Adipocyte (in vitro differentiated cells): ENCODE measurements at regions not wholly inside any gene's neighbourhood (a gene's known extent, or its start where the extent isn't known, plus 50 kb on each side); places are given as distances from the start of the nearest gene placed in this dataset.

Experiments used
- DNase-seq: peaks from one replicate; pipeline ENCODE4 v3.0.0-alpha.2; 2015; ENCODE audit warnings: low read depth
- H3K27me3 ChIP-seq: replicated peaks from 2 replicates; pipeline ENCODE4 v1.7.0; 2013; ENCODE audit warnings: mild to moderate bottlenecking, low read length, moderate library complexity; ENCODE audit not compliant: control insufficient read depth, insufficient read depth
- H3K36me3 ChIP-seq: 2 replicates; pipeline ENCODE4 v1.7.0; 2013; ENCODE audit warnings: low read length, mild to moderate bottlenecking, moderate library complexity; ENCODE audit not compliant: control insufficient read depth, insufficient read depth, severe bottlenecking
- H3K4me1 ChIP-seq: 2 replicates; pipeline ENCODE4 v1.7.0; 2013; ENCODE audit warnings: mild to moderate bottlenecking, low read length, moderate library complexity; ENCODE audit not compliant: control insufficient read depth, insufficient read depth
- H3K4me3 ChIP-seq: 2 replicates; pipeline ENCODE4 v1.7.0; 2013; ENCODE audit warnings: mild to moderate bottlenecking, low read length, moderate library complexity
- H3K9ac ChIP-seq: 2 replicates; pipeline ENCODE4 v1.7.0; 2013; ENCODE audit warnings: mild to moderate bottlenecking, low read length, moderate library complexity
- H3K9me3 ChIP-seq: 2 replicates; pipeline ENCODE4 v1.7.0; 2013; ENCODE audit warnings: mild to moderate bottlenecking, low read length, moderate library complexity; ENCODE audit not compliant: control insufficient read depth

- Histone ChIP-seq H3K36me3 (no peaks in the 10 kb centered on the region), H3K9me3 (no peaks in the 10 kb centered on the region), H3K4me3 (no peak overlapping the region), H3K9ac (no peak overlapping the region), H3K27me3 (no peaks in the 10 kb centered on the region), H3K4me1 (no peaks in the 10 kb centered on the region)
- DNase-seq: no peak
Measured at GRCh38 chr5:63152871-63153270, 574.3 kb downstream of the LRRC70 start.

- Histone ChIP-seq H3K4me3 (peak overlapping the region; percentile 47), H3K4me1 (peaks cover 13% of the 10 kb centered on the region), H3K9ac (no peak overlapping the region), H3K36me3 (no peaks in the 10 kb centered on the region), H3K27me3 (no peaks in the 10 kb centered on the region), H3K9me3 (no peaks in the 10 kb centered on the region)
- no peak for DNase-seq
Measured at GRCh38 chr5:63145167-63145566, 566.5 kb downstream of the LRRC70 start.

- Histone ChIP-seq H3K9ac (no peak overlapping the region), H3K36me3 (no peaks in the 10 kb centered on the region), H3K4me1 (peaks cover 13% of the 10 kb centered on the region), H3K27me3 (no peaks in the 10 kb centered on the region), H3K9me3 (no peaks in the 10 kb centered on the region), H3K4me3 (no peak overlapping the region)
- no peak for DNase-seq
Measured at GRCh38 chr5:63141591-63141990, 563.0 kb downstream of the LRRC70 start.

GRCh38 chr5:63135291-63135690 lies 556.7 kb downstream of the LRRC70 start:
- H3K9me3 ChIP-seq: no peaks in the 10 kb centered on the region
- H3K9ac ChIP-seq: no peak overlapping the region
- H3K36me3 ChIP-seq: no peaks in the 10 kb centered on the region
- H3K27me3 ChIP-seq: no peaks in the 10 kb centered on the region
- H3K4me3 ChIP-seq: no peak overlapping the region
- DNase-seq: no peak
- no peaks in the 10 kb centered on the region for H3K4me1 ChIP-seq

- Histone ChIP-seq H3K4me1 (peaks cover 4% of the 10 kb centered on the region), H3K36me3 (no peaks in the 10 kb centered on the region), H3K27me3 (no peaks in the 10 kb centered on the region), H3K9me3 (no peaks in the 10 kb centered on the region), H3K4me3 (no peak overlapping the region), H3K9ac (no peak overlapping the region)
- DNase-seq: no peak
Measured at GRCh38 chr5:63131626-63132285, 553.1 kb downstream of the LRRC70 start.

GRCh38 chr5:63128761-63129160 lies 550.1 kb downstream of the LRRC70 start:
- Histone ChIP-seq H3K4me3 (no peak overlapping the region), H3K27me3 (no peaks in the 10 kb centered on the region), H3K4me1 (peaks cover 7% of the 10 kb centered on the region), H3K36me3 (no peaks in the 10 kb centered on the region), H3K9me3 (no peaks in the 10 kb centered on the region), H3K9ac (no peak overlapping the region)
- no peak for DNase-seq

- H3K27me3 ChIP-seq: no peaks in the 10 kb centered on the region
- no peak overlapping the region for H3K9ac ChIP-seq
- peaks cover 7% of the 10 kb centered on the region for H3K4me1 ChIP-seq
- H3K4me3 ChIP-seq: no peak overlapping the region
- no peaks in the 10 kb centered on the region for H3K36me3 ChIP-seq
- H3K9me3 ChIP-seq: no peaks in the 10 kb centered on the region
- no peak for DNase-seq
Measured at GRCh38 chr5:63128018-63128417, 549.4 kb downstream of the LRRC70 start.

- Histone ChIP-seq H3K4me3 (no peak overlapping the region), H3K4me1 (peaks cover 7% of the 10 kb centered on the region), H3K27me3 (no peaks in the 10 kb centered on the region), H3K9me3 (no peaks in the 10 kb centered on the region), H3K36me3 (no peaks in the 10 kb centered on the region), H3K9ac (no peak overlapping the region)
- no peak for DNase-seq
Measured at GRCh38 chr5:63127054-63127453, 548.4 kb downstream of the LRRC70 start.

GRCh38 chr5:63125862-63126261 lies 547.2 kb downstream of the LRRC70 start:
- Histone ChIP-seq H3K4me1 (peaks cover 7% of the 10 kb centered on the region), H3K27me3 (no peaks in the 10 kb centered on the region), H3K36me3 (no peaks in the 10 kb centered on the region), H3K4me3 (no peak overlapping the region), H3K9ac (no peak overlapping the region), H3K9me3 (no peaks in the 10 kb centered on the region)
- peak; percentile 7 for DNase-seq

GRCh38 chr5:63125392-63125791 lies 546.8 kb downstream of the LRRC70 start:
- no peaks in the 10 kb centered on the region for H3K27me3 ChIP-seq
- no peak for DNase-seq
- H3K36me3 ChIP-seq: no peaks in the 10 kb centered on the region
- H3K4me3 ChIP-seq: no peak overlapping the region
- no peaks in the 10 kb centered on the region for H3K9me3 ChIP-seq
- H3K9ac ChIP-seq: no peak overlapping the region
- H3K4me1 ChIP-seq: peaks cover 7% of the 10 kb centered on the region

- Histone ChIP-seq H3K4me1 (peaks cover 7% of the 10 kb centered on the region), H3K9ac (no peak overlapping the region), H3K4me3 (no peak overlapping the region), H3K36me3 (no peaks in the 10 kb centered on the region), H3K9me3 (no peaks in the 10 kb centered on the region), H3K27me3 (no peaks in the 10 kb centered on the region)
- DNase-seq: no peak
Measured at GRCh38 chr5:63124266-63124665, 545.6 kb downstream of the LRRC70 start.

GRCh38 chr5:63121471-63121870 lies 542.9 kb downstream of the LRRC70 start:
- Histone ChIP-seq H3K9me3 (no peaks in the 10 kb centered on the region), H3K4me3 (no peak overlapping the region), H3K4me1 (peaks cover under 1% of the 10 kb centered on the region), H3K27me3 (no peaks in the 10 kb centered on the region), H3K9ac (no peak overlapping the region), H3K36me3 (no peaks in the 10 kb centered on the region)
- no peak for DNase-seq
